Mesothelial cell of epicardium (in vitro differentiated cells): ENCODE measurements at regions not wholly inside any gene's neighbourhood (a gene's known extent, or its start where the extent isn't known, plus 50 kb on each side); places are given as distances from the start of the nearest gene placed in this dataset.

Experiments
- DNase-seq, 2 experiments: peaks; one replicate each; pipeline ENCODE4 v3.0.0; 2021; ENCODE audit warnings: low spot score in 2 of 2; ENCODE audit not compliant: unreplicated experiment in 2 of 2
- H3K27ac Mint-ChIP-seq: 2 replicates; pipeline ENCODE4 v1.8.0; 2021; ENCODE audit warnings: mixed read lengths
- H3K27me3 Mint-ChIP-seq: 2 replicates; pipeline ENCODE4 v1.8.0; 2021; ENCODE audit warnings: low read depth, mixed read lengths
- H3K36me3 Mint-ChIP-seq: 2 replicates; pipeline ENCODE4 v1.8.0; 2021; ENCODE audit warnings: mixed read lengths
- H3K4me1 Mint-ChIP-seq: 2 replicates; pipeline ENCODE4 v1.8.0; 2021; ENCODE audit warnings: mixed read lengths
- H3K4me3 Mint-ChIP-seq: 2 replicates; pipeline ENCODE4 v1.8.0; 2021; ENCODE audit warnings: mild to moderate bottlenecking, moderate library complexity, mixed read lengths
- H3K9me3 Mint-ChIP-seq: 2 replicates; pipeline ENCODE4 v1.8.0; 2021; ENCODE audit warnings: mixed read lengths
- TF ChIP-seq, protein P1 (sequence below): fragments of 200-600 bp; sonication (generic); IDR thresholded peaks from one replicate; pipeline ENCODE4 v1.5.0; 2021; ENCODE audit warnings: antibody characterized with exemption; ENCODE audit not compliant: unreplicated experiment

DNA sequence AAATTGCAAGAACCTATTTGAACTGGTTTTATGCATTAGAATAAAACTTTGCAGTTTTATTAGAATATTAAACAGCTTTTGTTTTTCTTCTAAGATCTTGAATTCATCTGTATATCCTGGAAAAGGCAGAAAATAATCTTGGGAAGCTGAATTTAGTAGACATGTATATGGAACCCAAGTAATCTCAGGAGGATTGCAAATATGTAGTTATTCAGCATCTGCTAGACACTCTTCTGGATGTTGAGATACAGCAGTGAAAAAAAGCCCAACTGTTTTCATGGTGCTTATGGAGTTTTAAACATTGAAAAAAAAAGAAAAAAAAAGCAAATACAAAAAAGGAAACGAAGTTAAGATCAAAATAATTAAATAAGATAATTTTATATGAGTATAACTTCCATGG, 922.2 kb upstream of the SEMA6A start:
- no peak for DNase-seq
- Mint-ChIP-seq H3K9me3 (peaks cover 9% of the 10 kb centered on the region), H3K4me1 (peaks cover 12% of the 10 kb centered on the region), H3K4me3 (no peak overlapping the region), H3K27ac (no peak overlapping the region), H3K27me3 (no peaks in the 10 kb centered on the region), H3K36me3 (peaks cover 5% of the 10 kb centered on the region)
- TF ChIP-seq, protein P1, sequence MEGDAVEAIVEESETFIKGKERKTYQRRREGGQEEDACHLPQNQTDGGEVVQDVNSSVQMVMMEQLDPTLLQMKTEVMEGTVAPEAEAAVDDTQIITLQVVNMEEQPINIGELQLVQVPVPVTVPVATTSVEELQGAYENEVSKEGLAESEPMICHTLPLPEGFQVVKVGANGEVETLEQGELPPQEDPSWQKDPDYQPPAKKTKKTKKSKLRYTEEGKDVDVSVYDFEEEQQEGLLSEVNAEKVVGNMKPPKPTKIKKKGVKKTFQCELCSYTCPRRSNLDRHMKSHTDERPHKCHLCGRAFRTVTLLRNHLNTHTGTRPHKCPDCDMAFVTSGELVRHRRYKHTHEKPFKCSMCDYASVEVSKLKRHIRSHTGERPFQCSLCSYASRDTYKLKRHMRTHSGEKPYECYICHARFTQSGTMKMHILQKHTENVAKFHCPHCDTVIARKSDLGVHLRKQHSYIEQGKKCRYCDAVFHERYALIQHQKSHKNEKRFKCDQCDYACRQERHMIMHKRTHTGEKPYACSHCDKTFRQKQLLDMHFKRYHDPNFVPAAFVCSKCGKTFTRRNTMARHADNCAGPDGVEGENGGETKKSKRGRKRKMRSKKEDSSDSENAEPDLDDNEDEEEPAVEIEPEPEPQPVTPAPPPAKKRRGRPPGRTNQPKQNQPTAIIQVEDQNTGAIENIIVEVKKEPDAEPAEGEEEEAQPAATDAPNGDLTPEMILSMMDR, result no peak

DNA sequence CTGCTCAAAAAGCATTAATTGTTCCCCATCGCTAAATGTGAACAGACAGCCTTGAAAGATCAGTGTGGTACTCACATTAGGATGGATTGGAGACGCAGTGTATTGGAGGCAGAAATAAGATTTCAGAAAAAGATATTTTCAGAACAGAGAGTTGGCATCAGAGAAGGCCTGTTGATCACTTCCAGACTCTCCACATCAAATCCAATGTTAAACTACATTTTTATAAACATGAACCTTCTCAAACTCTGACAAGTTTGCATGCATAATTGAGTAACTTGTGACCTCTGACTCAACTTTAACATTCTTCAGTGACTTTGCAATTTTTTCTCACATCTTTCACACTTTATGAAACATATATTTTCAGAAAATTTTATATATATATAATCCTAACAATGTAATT, 919.6 kb upstream of the SEMA6A start:
- no peak overlapping the region for H3K4me3 Mint-ChIP-seq
- H3K4me1 Mint-ChIP-seq, result peaks cover 6% of the 10 kb centered on the region

DNA sequence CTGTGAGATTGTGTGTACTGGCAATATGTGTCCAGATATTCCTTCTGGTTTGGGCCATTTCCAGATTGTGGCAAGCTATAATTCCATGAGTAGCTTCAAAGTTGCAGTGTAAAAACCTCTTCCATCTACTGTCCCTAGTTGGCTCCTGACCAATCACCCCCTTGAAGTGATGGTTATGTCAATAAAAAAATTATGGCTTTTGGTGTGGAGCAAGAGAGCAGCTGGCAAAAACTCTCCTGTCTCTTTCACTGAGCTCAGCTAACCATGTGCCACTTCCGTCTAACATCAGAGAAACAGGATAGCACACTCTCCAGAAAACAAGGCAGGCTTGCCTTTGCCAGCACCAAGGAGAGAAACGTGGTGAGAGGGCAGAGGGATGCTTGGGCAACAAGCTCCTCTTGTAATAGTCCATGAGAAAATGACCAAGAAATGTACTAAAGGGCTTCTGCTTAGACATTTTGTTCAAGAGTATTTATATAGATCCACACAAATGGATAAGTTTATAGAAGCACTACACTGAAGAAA, 914.4 kb upstream of the SEMA6A start:
- H3K4me3 Mint-ChIP-seq, result no peak overlapping the region
- H3K9me3 Mint-ChIP-seq, result peaks cover 9% of the 10 kb centered on the region
- no peak overlapping the region for H3K27ac Mint-ChIP-seq
- peaks cover 5% of the 10 kb centered on the region for H3K36me3 Mint-ChIP-seq
- DNase-seq, result no peak
- H3K4me1 Mint-ChIP-seq, result peaks cover 10% of the 10 kb centered on the region
- no peaks in the 10 kb centered on the region for H3K27me3 Mint-ChIP-seq
- TF ChIP-seq, protein P1, result no peak

More for the DNA sequence above, 919.6 kb upstream of the SEMA6A start:
- Mint-ChIP-seq H3K27me3 (no peaks in the 10 kb centered on the region), H3K9me3 (peaks cover 9% of the 10 kb centered on the region), H3K36me3 (peaks cover 5% of the 10 kb centered on the region), H3K27ac (no peak overlapping the region)
- no peak for DNase-seq
- TF ChIP-seq, protein P1, result no peak

DNA sequence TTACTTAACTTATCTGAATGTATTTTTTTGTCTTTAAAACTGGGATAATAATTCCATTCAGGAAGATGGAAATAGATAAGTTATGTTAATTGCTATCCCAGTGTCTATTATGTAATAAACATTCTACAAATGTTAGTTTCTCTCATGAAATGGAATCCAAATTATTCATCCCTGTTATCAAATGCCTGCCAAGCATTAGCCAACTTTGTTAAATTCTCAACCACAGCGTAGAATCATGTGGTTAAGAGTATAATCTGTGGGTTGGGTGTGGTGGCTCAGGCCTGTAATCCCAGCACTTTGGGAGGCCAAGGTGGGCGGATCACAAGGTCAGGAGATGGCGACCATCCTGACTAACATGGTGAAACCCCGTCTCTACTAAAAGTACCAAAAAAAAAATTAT, 912.9 kb upstream of the SEMA6A start:
- H3K36me3 Mint-ChIP-seq, result peaks cover 2% of the 10 kb centered on the region
- H3K4me1 Mint-ChIP-seq, result peaks cover 10% of the 10 kb centered on the region
- TF ChIP-seq, protein P1, result no peak
- no peak for DNase-seq
- H3K9me3 Mint-ChIP-seq, result peaks cover 10% of the 10 kb centered on the region
- no peak overlapping the region for H3K4me3 Mint-ChIP-seq
- no peak overlapping the region for H3K27ac Mint-ChIP-seq
- H3K27me3 Mint-ChIP-seq, result no peaks in the 10 kb centered on the region

DNA sequence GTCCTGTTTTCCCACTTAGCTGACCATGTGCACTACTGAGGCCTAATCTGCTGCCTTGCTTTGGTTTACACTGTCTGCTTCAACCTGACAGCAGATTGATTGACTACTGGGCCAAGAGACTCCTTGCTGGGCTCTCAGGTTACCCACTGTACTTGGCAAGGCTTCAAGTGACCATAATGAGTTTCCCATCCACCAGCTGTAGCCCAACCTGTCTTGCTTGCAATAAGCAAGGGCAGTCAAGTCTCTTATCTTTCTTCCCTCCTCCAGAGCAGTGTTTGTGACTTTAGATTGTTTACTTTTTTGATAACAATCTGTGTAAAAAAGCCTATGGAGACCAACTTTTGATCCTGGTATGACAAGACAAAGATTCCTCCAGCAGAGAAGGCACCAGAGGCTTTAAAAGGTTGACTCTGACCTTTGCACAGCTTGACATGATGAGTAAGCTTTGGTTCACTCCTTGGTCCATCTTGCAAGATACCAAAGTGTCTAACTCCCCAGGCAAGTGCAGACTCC, 912.3 kb upstream of the SEMA6A start:
- H3K27ac Mint-ChIP-seq, result no peak overlapping the region
- H3K27me3 Mint-ChIP-seq, result no peaks in the 10 kb centered on the region
- H3K4me3 Mint-ChIP-seq, result no peak overlapping the region
- H3K9me3 Mint-ChIP-seq, result peaks cover 12% of the 10 kb centered on the region
- peaks cover 3% of the 10 kb centered on the region for H3K36me3 Mint-ChIP-seq
- no peak for DNase-seq
- H3K4me1 Mint-ChIP-seq, result peaks cover 10% of the 10 kb centered on the region
- TF ChIP-seq, protein P1, result no peak

DNA sequence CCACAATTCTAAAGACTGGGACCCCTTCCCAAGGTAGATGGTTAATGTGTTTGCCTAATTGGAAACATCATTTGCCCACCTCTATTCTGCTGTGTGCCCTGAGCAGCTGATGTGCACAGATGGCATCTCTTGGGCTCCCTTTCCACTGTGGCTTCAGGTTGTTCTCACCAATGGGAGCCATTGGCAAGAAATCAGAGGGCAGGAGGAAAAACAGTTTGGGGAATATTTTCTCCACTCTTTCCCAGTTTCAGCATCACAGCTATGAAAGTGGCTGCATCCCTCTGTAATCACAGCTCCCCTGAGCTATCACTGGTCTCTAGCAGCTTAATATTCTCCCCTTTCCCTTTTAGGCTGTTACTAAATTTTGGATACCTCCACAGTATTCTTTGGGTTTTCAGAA, 911.6 kb upstream of the SEMA6A start:
- peaks cover 3% of the 10 kb centered on the region for H3K36me3 Mint-ChIP-seq
- H3K4me1 Mint-ChIP-seq, result peaks cover 10% of the 10 kb centered on the region
- H3K9me3 Mint-ChIP-seq, result peaks cover 13% of the 10 kb centered on the region
- no peak overlapping the region for H3K4me3 Mint-ChIP-seq
- no peaks in the 10 kb centered on the region for H3K27me3 Mint-ChIP-seq
- H3K27ac Mint-ChIP-seq, result no peak overlapping the region
- DNase-seq, result no peak
- TF ChIP-seq, protein P1, result no peak
